ENCODE measurements at regions not wholly inside any gene's neighbourhood (a gene's known extent, or its start where the extent isn't known, plus 50 kb on each side); places are given as distances from the start of the nearest gene placed in this dataset.

DNA sequence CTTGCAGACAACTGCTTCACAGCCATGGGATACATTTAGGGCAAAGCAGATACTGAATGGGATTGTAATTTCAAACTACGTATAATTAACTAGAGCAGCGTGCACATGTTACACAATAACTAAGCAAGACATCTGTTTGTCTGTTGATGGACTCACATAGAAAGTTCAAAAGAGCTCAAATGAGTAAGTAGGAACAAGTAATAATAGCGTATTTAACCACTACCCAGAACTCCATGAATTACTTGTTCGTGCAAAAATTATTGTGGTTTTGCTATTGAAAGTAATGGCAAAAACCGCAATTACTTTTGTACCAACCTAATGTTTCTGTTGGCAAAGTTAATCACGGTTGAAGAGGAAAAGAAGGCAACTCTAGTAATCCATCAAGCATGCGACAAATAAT, 825.4 kb downstream of the PCDH18 start:
- no peak overlapping the region for H3K27ac ChIP-seq
- no peaks in the 10 kb centered on the region for H3K9me3 Mint-ChIP-seq
- H3K4me3 Mint-ChIP-seq: no peak overlapping the region
- H3K4me1 ChIP-seq: no peaks in the 10 kb centered on the region
- no peaks in the 10 kb centered on the region for H3K27me3 ChIP-seq
- H3K4me1 Mint-ChIP-seq: peaks cover 5% of the 10 kb centered on the region
- no peaks in the 10 kb centered on the region for H3K27me3 Mint-ChIP-seq (ENCODE audit: insufficient read depth, low read depth)
- no peak overlapping the region for H3K4me3 ChIP-seq
- H3K4me2 ChIP-seq: no peak overlapping the region
- H3K27ac Mint-ChIP-seq: no peak overlapping the region
- no peaks in the 10 kb centered on the region for H3K36me3 Mint-ChIP-seq
- H3F3A ChIP-seq (ENCODE audit: low read depth): no peaks in the 10 kb centered on the region
- DNase-seq (ENCODE audit: low spot score): no peak
- H3K79me2 ChIP-seq (ENCODE audit: low read depth): no peaks in the 10 kb centered on the region
- H3K9me3 ChIP-seq (ENCODE audit: low read depth): no peaks in the 10 kb centered on the region
- no peaks in the 10 kb centered on the region for H3K36me3 ChIP-seq
- no peak overlapping the region for H2AFZ ChIP-seq (replicated peaks)
- H3K9ac ChIP-seq: no peak overlapping the region
- no peak for TF ChIP-seq EZH2 (IDR thresholded peaks at IDR 0.05)
- H4K20me1 ChIP-seq (ENCODE audit: low read depth): no peaks in the 10 kb centered on the region

DNA sequence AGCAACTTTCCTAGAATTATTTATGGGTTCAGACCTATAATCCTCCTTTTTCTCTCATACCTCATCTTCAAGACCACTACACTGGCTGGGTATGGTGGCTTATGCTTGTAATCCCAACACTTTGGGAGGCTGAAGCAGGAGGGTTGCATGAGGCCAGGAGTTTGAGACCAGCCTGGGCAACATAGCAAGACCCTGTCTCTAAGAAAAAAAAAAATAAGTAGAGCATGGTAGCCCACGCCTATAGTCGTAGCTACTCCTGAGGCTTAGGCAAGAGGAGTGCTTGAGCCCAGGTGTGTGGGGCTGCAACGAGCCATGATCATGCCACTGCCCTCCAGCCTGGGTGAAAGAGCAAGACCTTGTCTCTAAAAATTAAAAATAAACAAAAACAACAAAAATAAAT, 832.4 kb downstream of the PCDH18 start:
- H3K9ac ChIP-seq: no peak overlapping the region
- no peaks in the 10 kb centered on the region for H3K9me3 ChIP-seq (ENCODE audit: low read depth)
- H3K4me1 ChIP-seq: no peaks in the 10 kb centered on the region
- TF ChIP-seq EZH2phosphoT487 (IDR thresholded peaks at IDR 0.05): no peak
- TF ChIP-seq EZH2 (IDR thresholded peaks at IDR 0.05): no peak
- TF ChIP-seq, protein P1, sequence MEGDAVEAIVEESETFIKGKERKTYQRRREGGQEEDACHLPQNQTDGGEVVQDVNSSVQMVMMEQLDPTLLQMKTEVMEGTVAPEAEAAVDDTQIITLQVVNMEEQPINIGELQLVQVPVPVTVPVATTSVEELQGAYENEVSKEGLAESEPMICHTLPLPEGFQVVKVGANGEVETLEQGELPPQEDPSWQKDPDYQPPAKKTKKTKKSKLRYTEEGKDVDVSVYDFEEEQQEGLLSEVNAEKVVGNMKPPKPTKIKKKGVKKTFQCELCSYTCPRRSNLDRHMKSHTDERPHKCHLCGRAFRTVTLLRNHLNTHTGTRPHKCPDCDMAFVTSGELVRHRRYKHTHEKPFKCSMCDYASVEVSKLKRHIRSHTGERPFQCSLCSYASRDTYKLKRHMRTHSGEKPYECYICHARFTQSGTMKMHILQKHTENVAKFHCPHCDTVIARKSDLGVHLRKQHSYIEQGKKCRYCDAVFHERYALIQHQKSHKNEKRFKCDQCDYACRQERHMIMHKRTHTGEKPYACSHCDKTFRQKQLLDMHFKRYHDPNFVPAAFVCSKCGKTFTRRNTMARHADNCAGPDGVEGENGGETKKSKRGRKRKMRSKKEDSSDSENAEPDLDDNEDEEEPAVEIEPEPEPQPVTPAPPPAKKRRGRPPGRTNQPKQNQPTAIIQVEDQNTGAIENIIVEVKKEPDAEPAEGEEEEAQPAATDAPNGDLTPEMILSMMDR (IDR thresholded peaks at IDR 0.05): no peak
- H3K27ac Mint-ChIP-seq: no peak overlapping the region
- no peak overlapping the region for H3K4me3 ChIP-seq
- H3K27me3 Mint-ChIP-seq (ENCODE audit: insufficient read depth, low read depth): no peaks in the 10 kb centered on the region
- H2AFZ ChIP-seq (replicated peaks): no peak overlapping the region
- no peak overlapping the region for H3K4me2 ChIP-seq
- H3K36me3 Mint-ChIP-seq: no peaks in the 10 kb centered on the region
- no peaks in the 10 kb centered on the region for H3F3A ChIP-seq (ENCODE audit: low read depth)
- DNase-seq (ENCODE audit: low spot score): no peak
- H3K79me2 ChIP-seq (ENCODE audit: low read depth): no peaks in the 10 kb centered on the region
- no peaks in the 10 kb centered on the region for H4K20me1 ChIP-seq (ENCODE audit: low read depth)
- H3K27me3 ChIP-seq: no peaks in the 10 kb centered on the region
- no peak overlapping the region for H3K27ac ChIP-seq
- H3K36me3 ChIP-seq: no peaks in the 10 kb centered on the region
- peaks cover 3% of the 10 kb centered on the region for H3K9me3 Mint-ChIP-seq
- no peak overlapping the region for H3K4me3 Mint-ChIP-seq
- H3K4me1 Mint-ChIP-seq: peaks cover 1% of the 10 kb centered on the region

DNA sequence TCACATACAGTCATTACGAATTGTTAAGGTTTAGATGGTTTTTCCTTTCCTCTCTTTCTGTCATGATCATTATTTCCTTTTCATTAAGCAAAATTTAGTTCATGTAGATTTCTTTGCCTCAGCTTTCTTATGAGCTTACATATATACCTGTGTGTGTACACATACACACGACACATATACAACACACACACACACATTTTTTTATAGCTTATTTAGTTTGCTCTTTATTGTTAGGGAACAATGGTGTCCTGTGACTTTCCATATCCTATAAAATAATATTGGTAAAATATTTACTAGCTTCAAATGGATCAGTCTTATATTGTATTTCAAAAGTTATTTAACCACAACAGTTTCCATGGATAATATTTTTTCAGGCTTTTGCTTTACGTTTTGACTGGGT, 840.7 kb downstream of the PCDH18 start:
- no peak overlapping the region for H2AFZ ChIP-seq (replicated peaks)
- H3K9me3 Mint-ChIP-seq: peaks cover 1% of the 10 kb centered on the region
- no peaks in the 10 kb centered on the region for H3K79me2 ChIP-seq (ENCODE audit: low read depth)
- H3K27me3 ChIP-seq: no peaks in the 10 kb centered on the region
- TF ChIP-seq EZH2 (IDR thresholded peaks at IDR 0.05): no peak
- TF ChIP-seq, protein P1 (IDR thresholded peaks at IDR 0.05): no peak
- no peak for TF ChIP-seq EZH2phosphoT487 (IDR thresholded peaks at IDR 0.05)
- no peaks in the 10 kb centered on the region for H3K36me3 ChIP-seq
- no peak overlapping the region for H3K4me3 Mint-ChIP-seq
- H3K9me3 ChIP-seq (ENCODE audit: low read depth): no peaks in the 10 kb centered on the region
- no peaks in the 10 kb centered on the region for H3K4me1 Mint-ChIP-seq
- no peaks in the 10 kb centered on the region for H3K36me3 Mint-ChIP-seq
- no peak for DNase-seq (ENCODE audit: low spot score)
- no peaks in the 10 kb centered on the region for H3F3A ChIP-seq (ENCODE audit: low read depth)
- no peaks in the 10 kb centered on the region for H4K20me1 ChIP-seq (ENCODE audit: low read depth)
- H3K27ac ChIP-seq: no peak overlapping the region
- H3K4me1 ChIP-seq: no peaks in the 10 kb centered on the region
- H3K27ac Mint-ChIP-seq: no peak overlapping the region
- H3K4me2 ChIP-seq: no peak overlapping the region
- no peak overlapping the region for H3K9ac ChIP-seq
- H3K4me3 ChIP-seq: no peak overlapping the region
- H3K27me3 Mint-ChIP-seq (ENCODE audit: insufficient read depth, low read depth): peaks cover 3% of the 10 kb centered on the region

DNA sequence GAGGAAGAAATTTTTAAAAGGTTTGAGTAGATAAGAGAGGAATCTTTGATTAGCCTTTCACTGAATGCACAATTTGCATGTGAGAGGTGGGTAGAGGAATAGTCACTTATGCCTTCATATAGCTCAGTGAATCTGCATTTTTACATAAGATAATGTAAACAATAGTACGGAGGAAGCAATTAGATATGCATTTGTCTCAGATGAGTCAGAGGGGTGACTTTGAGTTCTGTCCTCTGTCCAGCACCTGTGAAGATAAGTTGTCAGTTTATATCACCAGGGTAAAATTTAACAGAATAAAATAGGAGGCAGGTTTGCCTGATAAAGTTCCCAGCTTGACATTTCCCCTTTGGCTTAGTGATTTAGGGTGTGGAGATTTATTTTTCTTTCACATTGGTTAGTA, 841.9 kb downstream of the PCDH18 start:
- no peaks in the 10 kb centered on the region for H3K9me3 ChIP-seq (ENCODE audit: low read depth)
- H3K4me3 Mint-ChIP-seq: no peak overlapping the region
- H3K9ac ChIP-seq: no peak overlapping the region
- H3F3A ChIP-seq (ENCODE audit: low read depth): no peaks in the 10 kb centered on the region
- H3K4me1 Mint-ChIP-seq: no peaks in the 10 kb centered on the region
- H3K27me3 ChIP-seq: no peaks in the 10 kb centered on the region
- H4K20me1 ChIP-seq (ENCODE audit: low read depth): no peaks in the 10 kb centered on the region
- no peak for DNase-seq (ENCODE audit: low spot score)
- no peak overlapping the region for H3K4me3 ChIP-seq
- no peak overlapping the region for H2AFZ ChIP-seq (replicated peaks)
- TF ChIP-seq EZH2 (IDR thresholded peaks at IDR 0.05): no peak
- TF ChIP-seq, protein P1 (IDR thresholded peaks at IDR 0.05): no peak
- TF ChIP-seq EZH2phosphoT487 (IDR thresholded peaks at IDR 0.05): no peak
- peaks cover 3% of the 10 kb centered on the region for H3K27me3 Mint-ChIP-seq (ENCODE audit: insufficient read depth, low read depth)
- H3K4me1 ChIP-seq: no peaks in the 10 kb centered on the region
- H3K4me2 ChIP-seq: no peak overlapping the region
- no peaks in the 10 kb centered on the region for H3K79me2 ChIP-seq (ENCODE audit: low read depth)
- no peaks in the 10 kb centered on the region for H3K36me3 ChIP-seq
- no peaks in the 10 kb centered on the region for H3K9me3 Mint-ChIP-seq
- H3K27ac ChIP-seq: no peak overlapping the region
- H3K27ac Mint-ChIP-seq: no peak overlapping the region
- H3K36me3 Mint-ChIP-seq: no peaks in the 10 kb centered on the region
